SU-DHL-6 (cell line): ENCODE measurements at regions not wholly inside any gene's neighbourhood (a gene's known extent, or its start where the extent isn't known, plus 50 kb on each side); places are given as distances from the start of the nearest gene placed in this dataset.

Experiments
- EZH2phosphoT487 ChIP-seq: fragments of 200-600 bp; sonication (generic), shearing (Covaris generic); conservative IDR thresholded peaks from 2 replicates; pipeline ENCODE4 v1.6.1; 2018; ENCODE audit warnings: mild to moderate bottlenecking, antibody characterized with exemption, low read length, moderate library complexity, mixed read lengths
- TF ChIP-seq, protein P1 (sequence below): fragments of 200-600 bp; sonication (generic); IDR thresholded peaks from one replicate; pipeline ENCODE4 v1.5.1; 2017; ENCODE audit warnings: antibody characterized with exemption, mild to moderate bottlenecking, low read length, moderate library complexity; ENCODE audit not compliant: insufficient read depth, poor library complexity, severe bottlenecking

DNA sequence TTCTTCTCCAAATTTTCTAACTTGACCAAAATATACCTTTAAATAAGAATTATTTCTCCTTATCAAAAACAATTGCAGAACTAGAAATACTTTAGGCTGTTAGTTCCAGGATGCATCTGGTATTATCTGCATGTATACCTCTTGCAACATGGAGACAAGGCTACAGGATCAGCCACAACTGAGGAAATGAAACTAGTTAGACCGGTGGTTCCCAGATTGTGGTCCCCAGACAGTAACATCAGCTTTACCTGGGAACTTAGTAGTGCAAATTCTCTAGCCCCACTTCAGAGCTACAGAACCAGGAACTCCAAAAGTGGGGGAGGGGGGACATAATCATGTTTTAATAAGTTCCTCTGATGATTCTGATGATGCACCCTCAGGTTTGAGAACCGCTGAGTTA, 61.6 kb upstream of the C9orf72 start:
- TF ChIP-seq, protein P1, sequence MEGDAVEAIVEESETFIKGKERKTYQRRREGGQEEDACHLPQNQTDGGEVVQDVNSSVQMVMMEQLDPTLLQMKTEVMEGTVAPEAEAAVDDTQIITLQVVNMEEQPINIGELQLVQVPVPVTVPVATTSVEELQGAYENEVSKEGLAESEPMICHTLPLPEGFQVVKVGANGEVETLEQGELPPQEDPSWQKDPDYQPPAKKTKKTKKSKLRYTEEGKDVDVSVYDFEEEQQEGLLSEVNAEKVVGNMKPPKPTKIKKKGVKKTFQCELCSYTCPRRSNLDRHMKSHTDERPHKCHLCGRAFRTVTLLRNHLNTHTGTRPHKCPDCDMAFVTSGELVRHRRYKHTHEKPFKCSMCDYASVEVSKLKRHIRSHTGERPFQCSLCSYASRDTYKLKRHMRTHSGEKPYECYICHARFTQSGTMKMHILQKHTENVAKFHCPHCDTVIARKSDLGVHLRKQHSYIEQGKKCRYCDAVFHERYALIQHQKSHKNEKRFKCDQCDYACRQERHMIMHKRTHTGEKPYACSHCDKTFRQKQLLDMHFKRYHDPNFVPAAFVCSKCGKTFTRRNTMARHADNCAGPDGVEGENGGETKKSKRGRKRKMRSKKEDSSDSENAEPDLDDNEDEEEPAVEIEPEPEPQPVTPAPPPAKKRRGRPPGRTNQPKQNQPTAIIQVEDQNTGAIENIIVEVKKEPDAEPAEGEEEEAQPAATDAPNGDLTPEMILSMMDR = no peak
- TF ChIP-seq EZH2phosphoT487 = no peak
